H9 (cell line): ENCODE measurements at regions not wholly inside any gene's neighbourhood (a gene's known extent, or its start where the extent isn't known, plus 50 kb on each side); places are given as distances from the start of the nearest gene placed in this dataset.

Experiments
- DNase-seq: peaks from one replicate; pipeline ENCODE4 v3.0.0-alpha.2; 2017
- H2AFZ ChIP-seq: one replicate; pipeline ENCODE4 v1.6.1; 2013; ENCODE audit warnings: mild to moderate bottlenecking, low read length, control low read depth, moderate library complexity
- H2AK5ac ChIP-seq: 2 replicates; pipeline ENCODE4 v1.6.1; 2013; ENCODE audit warnings: low read length, control low read depth, mixed read lengths; ENCODE audit not compliant: insufficient read length
- H2BK120ac ChIP-seq: one replicate; pipeline ENCODE4 v1.6.1; 2013; ENCODE audit warnings: low read depth, mild to moderate bottlenecking, low read length, control low read depth, inconsistent platforms; ENCODE audit not compliant: poor library complexity, severe bottlenecking
- H2BK12ac ChIP-seq: 2 replicates; pipeline ENCODE4 v1.6.1; 2013; ENCODE audit warnings: low read length, control low read depth, mixed read lengths, low read depth; ENCODE audit not compliant: insufficient read length
- H2BK15ac ChIP-seq: 2 replicates; pipeline ENCODE4 v1.6.1; 2013; ENCODE audit warnings: low read depth, low read length, control low read depth
- H2BK20ac ChIP-seq: one replicate; pipeline ENCODE4 v1.6.1; 2013; ENCODE audit warnings: low read depth, mild to moderate bottlenecking, low read length, control low read depth, inconsistent platforms; ENCODE audit not compliant: poor library complexity, severe bottlenecking
- H2BK5ac ChIP-seq: 2 replicates; pipeline ENCODE4 v1.6.1; 2013; ENCODE audit warnings: low read length, control low read depth, mixed read lengths; ENCODE audit not compliant: insufficient read length
- H3K14ac ChIP-seq: 2 replicates; pipeline ENCODE4 v1.6.1; 2013; ENCODE audit warnings: low read length, control low read depth; ENCODE audit not compliant: insufficient read depth
- H3K18ac ChIP-seq: 2 replicates; pipeline ENCODE4 v1.6.1; 2013; ENCODE audit warnings: low read depth, mild to moderate bottlenecking, mixed read lengths, low read length, control low read depth; ENCODE audit not compliant: insufficient read length
- H3K23ac ChIP-seq: 2 replicates; pipeline ENCODE4 v1.6.1; 2013; ENCODE audit warnings: low read length, control low read depth, mixed read lengths, low read depth; ENCODE audit not compliant: insufficient read length
- H3K23me2 ChIP-seq: 2 replicates; pipeline ENCODE4 v1.6.1; 2013; ENCODE audit warnings: low read depth, mild to moderate bottlenecking, mixed read lengths, low read length, control low read depth; ENCODE audit not compliant: insufficient read length, poor library complexity, severe bottlenecking
- H3K27ac ChIP-seq: 2 replicates; pipeline ENCODE4 v1.5.1; 2013; ENCODE audit warnings: low read length, control low read depth, mixed read lengths, low read depth; ENCODE audit not compliant: insufficient read length
- H3K27me3 ChIP-seq: 2 replicates; pipeline ENCODE4 v1.6.1; 2013; ENCODE audit warnings: low read length, control low read depth, inconsistent platforms; ENCODE audit not compliant: insufficient read depth
- H3K4ac ChIP-seq: 2 replicates; pipeline ENCODE4 v1.6.1; 2013; ENCODE audit warnings: low read depth, mild to moderate bottlenecking, control low read depth, inconsistent platforms, low read length, moderate library complexity
- H3K4me1 ChIP-seq: 2 replicates; pipeline ENCODE4 v1.6.1; 2013; ENCODE audit warnings: low read length, control low read depth, inconsistent platforms; ENCODE audit not compliant: insufficient read depth
- H3K4me2 ChIP-seq: 2 replicates; pipeline ENCODE4 v1.6.1; 2013; ENCODE audit warnings: low read length, control low read depth, mixed read lengths; ENCODE audit not compliant: insufficient read length, insufficient read depth
- H3K56ac ChIP-seq: 2 replicates; pipeline ENCODE4 v1.6.1; 2013; ENCODE audit warnings: low read depth, mild to moderate bottlenecking, mixed read lengths, low read length, control low read depth; ENCODE audit not compliant: insufficient read length
- H3K79me1 ChIP-seq: 2 replicates; pipeline ENCODE4 v1.6.1; 2013; ENCODE audit warnings: low read depth, mild to moderate bottlenecking, moderate library complexity, low read length, control low read depth, inconsistent platforms; ENCODE audit not compliant: insufficient read depth, poor library complexity, severe bottlenecking
- H3K79me2 ChIP-seq: 2 replicates; pipeline ENCODE4 v1.6.1; 2013; ENCODE audit warnings: low read length, control low read depth, inconsistent platforms; ENCODE audit not compliant: insufficient read depth
- H3K9ac ChIP-seq: 2 replicates; pipeline ENCODE4 v1.6.1; 2013; ENCODE audit warnings: low read length, control low read depth, mixed read lengths; ENCODE audit not compliant: insufficient read length; ENCODE audit errors: extremely low read depth
- H3K9me3 ChIP-seq: one replicate; pipeline ENCODE4 v1.6.1; 2013; ENCODE audit warnings: low read depth, low read length, inconsistent platforms; ENCODE audit not compliant: control insufficient read depth
- H3T11ph ChIP-seq: one replicate; pipeline ENCODE4 v1.6.1; 2013; ENCODE audit warnings: mild to moderate bottlenecking, low read length, control low read depth, inconsistent platforms
- H4K20me1 ChIP-seq: one replicate; pipeline ENCODE4 v1.6.1; 2013; ENCODE audit not compliant: control insufficient read depth, insufficient read length, insufficient read depth
- H4K5ac ChIP-seq: 2 replicates; pipeline ENCODE4 v1.6.1; 2013; ENCODE audit warnings: low read depth, mild to moderate bottlenecking, mixed read lengths, low read length, control low read depth; ENCODE audit not compliant: insufficient read length
- H4K8ac ChIP-seq: replicated peaks from 2 replicates; pipeline ENCODE4 v1.6.1; 2013; ENCODE audit warnings: low read length, control low read depth, mixed read lengths, low read depth; ENCODE audit not compliant: insufficient read length
- H4K91ac ChIP-seq: 2 replicates; pipeline ENCODE4 v1.6.1; 2013; ENCODE audit warnings: low read depth, mild to moderate bottlenecking, moderate library complexity, mixed read lengths, low read length, control low read depth; ENCODE audit not compliant: insufficient read length
- H3K27ac Mint-ChIP-seq, 3 experiments: 2 replicates in 2 of 3; 3 replicates in 1 of 3; pipeline ENCODE4 v1.8.0; 2020 to 2021; ENCODE audit warnings: mixed read lengths in 3 of 3, mild to moderate bottlenecking in 1 of 3, moderate library complexity in 1 of 3
- H3K27me3 Mint-ChIP-seq: 2 replicates; pipeline ENCODE4 v1.8.0; 2021; ENCODE audit warnings: low read depth, mild to moderate bottlenecking, moderate library complexity, mixed read lengths
- H3K36me3 Mint-ChIP-seq, 3 experiments: 2 replicates in 2 of 3; 3 replicates in 1 of 3; pipeline ENCODE4 v1.8.0; 2020 to 2021; ENCODE audit warnings: low read depth in 3 of 3, mixed read lengths in 3 of 3; ENCODE audit not compliant: insufficient read depth in 1 of 3
- H3K4me1 Mint-ChIP-seq, 2 experiments: 2 replicates each; pipeline ENCODE4 v1.8.0; 2020; ENCODE audit warnings: mixed read lengths in 2 of 2
- H3K4me3 Mint-ChIP-seq, 2 experiments: 2 replicates in 1 of 2; 3 replicates in 1 of 2; pipeline ENCODE4 v1.8.0; 2020 to 2021; ENCODE audit warnings: mild to moderate bottlenecking in 2 of 2, mixed read lengths in 2 of 2, moderate library complexity in 1 of 2
- H3K9me3 Mint-ChIP-seq, 2 experiments: 2 replicates in 1 of 2; 3 replicates in 1 of 2; pipeline ENCODE4 v1.8.0; 2020; ENCODE audit warnings: mild to moderate bottlenecking in 2 of 2, mixed read lengths in 2 of 2, moderate library complexity in 1 of 2
- WGBS: extraction: QIAGEN DNeasy Blood & Tissue Kit; methylation state at CpG from one replicate; pipeline ENCODE4 v1.1.7; 2013; ENCODE audit warnings: missing lambda C conversion rate, low lambda C conversion rate, mixed read lengths; ENCODE audit not compliant: insufficient read length; ENCODE audit errors: extremely low coverage; 5-methylcytosine and 5-hydroxymethylcytosine counted together
- TF ChIP-seq, protein P1 (sequence below): fragments of 200-600 bp; sonication (generic); conservative IDR thresholded peaks from 3 replicates; pipeline ENCODE4 v1.8.0; 2021; ENCODE audit warnings: antibody characterized with exemption, mild to moderate bottlenecking

DNA sequence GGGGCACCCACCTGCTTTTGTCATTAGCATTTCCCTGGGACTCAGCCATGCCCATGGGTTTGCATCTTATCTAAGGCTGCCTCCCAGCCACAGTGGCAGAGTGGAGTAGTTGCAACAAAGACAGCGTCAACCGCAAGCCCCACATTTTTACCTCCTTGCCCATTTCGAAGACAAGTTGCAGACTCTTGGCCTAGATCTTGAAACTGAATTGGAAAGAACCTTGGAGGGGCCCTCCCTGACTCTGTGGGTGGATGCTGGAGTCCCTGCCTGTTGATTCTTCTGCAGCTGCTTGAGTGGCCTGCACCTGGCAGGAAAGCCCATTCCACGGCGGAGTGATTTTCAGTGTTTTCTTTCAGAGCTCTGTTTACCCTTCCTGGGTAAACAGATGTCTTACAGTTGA lies 309.0 kb downstream of the VRK1 start:
- Histone ChIP-seq H4K5ac (no peak overlapping the region), H3K9ac (no peak overlapping the region), H3K56ac (no peak overlapping the region), H3T11ph (no peak overlapping the region), H3K23me2 (no peaks in the 10 kb centered on the region), H2BK120ac (no peak overlapping the region), H3K9me3 (no peaks in the 10 kb centered on the region), H3K4me2 (no peak overlapping the region), H2BK15ac (no peak overlapping the region), H3K23ac (no peak overlapping the region), H2BK20ac (no peak overlapping the region), H2AK5ac (no peak overlapping the region), H2BK5ac (no peak overlapping the region), H3K18ac (no peak overlapping the region), H3K27ac (no peak overlapping the region), H2AFZ (no peak overlapping the region), H3K4me1 (no peaks in the 10 kb centered on the region), H3K79me2 (no peaks in the 10 kb centered on the region), H2BK12ac (no peak overlapping the region), H3K14ac (no peak overlapping the region), H4K20me1 (no peaks in the 10 kb centered on the region), H4K8ac (no peak overlapping the region), H3K79me1 (no peaks in the 10 kb centered on the region), H4K91ac (no peak overlapping the region), H3K27me3 (no peaks in the 10 kb centered on the region), H3K4ac (no peak overlapping the region)
- H3K27ac Mint-ChIP-seq: peak overlapping the region in 1 of 3 experiments; percentile 75; a peak in 2 of 7 replicates
- WGBS: no CpG with 5 or more reads among the region's 5 CpGs
- H3K4me1 Mint-ChIP-seq: peaks cover 3 to 7% of the 10 kb centered on the region in 2 experiments; a peak in 3 of 4 replicates
- no peaks in the 10 kb centered on the region for H3K27me3 Mint-ChIP-seq
- H3K9me3 Mint-ChIP-seq: no peaks in the 10 kb centered on the region; a peak in 1 of 5 replicates
- no peaks in the 10 kb centered on the region for H3K36me3 Mint-ChIP-seq
- H3K4me3 Mint-ChIP-seq: no peak overlapping the region
- no peak for DNase-seq
- TF ChIP-seq, protein P1, sequence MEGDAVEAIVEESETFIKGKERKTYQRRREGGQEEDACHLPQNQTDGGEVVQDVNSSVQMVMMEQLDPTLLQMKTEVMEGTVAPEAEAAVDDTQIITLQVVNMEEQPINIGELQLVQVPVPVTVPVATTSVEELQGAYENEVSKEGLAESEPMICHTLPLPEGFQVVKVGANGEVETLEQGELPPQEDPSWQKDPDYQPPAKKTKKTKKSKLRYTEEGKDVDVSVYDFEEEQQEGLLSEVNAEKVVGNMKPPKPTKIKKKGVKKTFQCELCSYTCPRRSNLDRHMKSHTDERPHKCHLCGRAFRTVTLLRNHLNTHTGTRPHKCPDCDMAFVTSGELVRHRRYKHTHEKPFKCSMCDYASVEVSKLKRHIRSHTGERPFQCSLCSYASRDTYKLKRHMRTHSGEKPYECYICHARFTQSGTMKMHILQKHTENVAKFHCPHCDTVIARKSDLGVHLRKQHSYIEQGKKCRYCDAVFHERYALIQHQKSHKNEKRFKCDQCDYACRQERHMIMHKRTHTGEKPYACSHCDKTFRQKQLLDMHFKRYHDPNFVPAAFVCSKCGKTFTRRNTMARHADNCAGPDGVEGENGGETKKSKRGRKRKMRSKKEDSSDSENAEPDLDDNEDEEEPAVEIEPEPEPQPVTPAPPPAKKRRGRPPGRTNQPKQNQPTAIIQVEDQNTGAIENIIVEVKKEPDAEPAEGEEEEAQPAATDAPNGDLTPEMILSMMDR: no peak
